ENCODE measurements at regions not wholly inside any gene's neighbourhood (a gene's known extent, or its start where the extent isn't known, plus 50 kb on each side); places are given as distances from the start of the nearest gene placed in this dataset.
"Not testable (repeated sequence)": the region's sequence is repeated elsewhere in the genome, so short reads cannot be mapped to it uniquely, and the experiment has no call there.

GRCh38 chr12:131487388-131488124, 223.3 kb upstream of the SFSWAP start:
- no peak for DNase-seq

- no peak for DNase-seq
These were observed 221.2 kb upstream of the SFSWAP start for GRCh38 chr12:131489718-131490117.

GRCh38 chr12:131491155-131491554, 219.7 kb upstream of the SFSWAP start:
- no peak for DNase-seq

GRCh38 chr12:131491916-131492490, 218.9 kb upstream of the SFSWAP start:
- no peak for DNase-seq

- no peak for DNase-seq
These were observed 217.6 kb upstream of the SFSWAP start for GRCh38 chr12:131493068-131493826.

- no peak for DNase-seq
These were observed 216.7 kb upstream of the SFSWAP start for GRCh38 chr12:131494216-131494615.

- no peak for DNase-seq
These were observed 216.0 kb upstream of the SFSWAP start for GRCh38 chr12:131494741-131495524.

- DNase-seq = no peak
These were observed 212.9 kb upstream of the SFSWAP start for GRCh38 chr12:131497966-131498365.

- no peak for DNase-seq
These were observed 211.6 kb upstream of the SFSWAP start for GRCh38 chr12:131499160-131499863.

- DNase-seq = no peak
These were observed 211.1 kb upstream of the SFSWAP start for GRCh38 chr12:131499864-131500190.

GRCh38 chr12:131500564-131500963, 210.3 kb upstream of the SFSWAP start:
- no peak for DNase-seq

GRCh38 chr12:131505561-131505960, 205.3 kb upstream of the SFSWAP start:
- DNase-seq = no peak

GRCh38 chr12:131506426-131506825, 204.5 kb upstream of the SFSWAP start:
- DNase-seq = no peak

- DNase-seq = no peak
These were observed 203.8 kb upstream of the SFSWAP start for GRCh38 chr12:131507094-131507493.

GRCh38 chr12:131507881-131508280, 203.0 kb upstream of the SFSWAP start:
- no peak for DNase-seq

- DNase-seq = no peak
These were observed 201.2 kb upstream of the SFSWAP start for GRCh38 chr12:131509701-131510100.

- no peak for DNase-seq
These were observed 200.5 kb upstream of the SFSWAP start for GRCh38 chr12:131510431-131510830.

GRCh38 chr12:131511391-131511802, 199.5 kb upstream of the SFSWAP start:
- DNase-seq = no peak

GRCh38 chr12:131511803-131512561, 198.9 kb upstream of the SFSWAP start:
- DNase-seq = no peak

GRCh38 chr12:131513606-131514005, 197.3 kb upstream of the SFSWAP start:
- DNase-seq = no peak

- DNase-seq = not testable (repeated sequence)
These were observed 190.3 kb upstream of the SFSWAP start for GRCh38 chr12:131520553-131520952.

Measured in right kidney (tissue), 1 donor.